H1 (cell line): ENCODE measurements at regions not wholly inside any gene's neighbourhood (a gene's known extent, or its start where the extent isn't known, plus 50 kb on each side); places are given as distances from the start of the nearest gene placed in this dataset.

Experiments
- CHD7 ChIP-seq: fragments of 300-600 bp; sonication (generic); IDR thresholded peaks from 2 replicates; pipeline ENCODE4 v1.7.1; 2012; ENCODE audit warnings: low read length, moderate library complexity, mild to moderate bottlenecking, inconsistent platforms; ENCODE audit not compliant: insufficient replicate concordance
- CREB1 ChIP-seq: IDR thresholded peaks from 2 replicates; pipeline ENCODE4 v1.6.1; 2012; ENCODE audit warnings: inconsistent platforms
- CTBP2 ChIP-seq: IDR thresholded peaks from 2 replicates; pipeline ENCODE4 v1.7.0; 2011; ENCODE audit warnings: borderline replicate concordance, mild to moderate bottlenecking, moderate library complexity, mixed read lengths, low read length; ENCODE audit not compliant: insufficient read depth, insufficient read length
- EP300 ChIP-seq, 2 experiments: IDR thresholded peaks; 1 replicate in 1 of 2; 2 replicates in 1 of 2; pipeline ENCODE4 v1.6.1; 2011 to 2012; ENCODE audit warnings: low read depth in 2 of 2, low read length in 2 of 2, mild to moderate bottlenecking in 2 of 2, borderline replicate concordance in 1 of 2, inconsistent platforms in 1 of 2, moderate library complexity in 1 of 2
- GABPA ChIP-seq: IDR thresholded peaks from 2 replicates; pipeline ENCODE4 v1.6.1; 2011; ENCODE audit warnings: mild to moderate bottlenecking, low read length, moderate library complexity, borderline replicate concordance; ENCODE audit not compliant: insufficient read depth
- KDM1A ChIP-seq: fragments of 200-600, 300-600 bp; sonication (generic); IDR thresholded peaks from 2 replicates; pipeline ENCODE4 v1.7.1; 2016; ENCODE audit warnings: mild to moderate bottlenecking, low read length, borderline replicate concordance
- POU5F1 ChIP-seq: IDR thresholded peaks from 2 replicates; pipeline ENCODE4 v1.6.1; 2011; ENCODE audit warnings: low read depth, mild to moderate bottlenecking, low read length, moderate library complexity
- SIN3A ChIP-seq, 2 experiments: IDR thresholded peaks in 1 of 2; conservative IDR thresholded peaks in 1 of 2; 2 replicates each; pipeline ENCODE4 v1.6.1; 2011 to 2012; ENCODE audit warnings: low read length in 2 of 2, improper control_type of control experiment in 1 of 2, low read depth in 1 of 2, mild to moderate bottlenecking in 1 of 2
- SP4 ChIP-seq: IDR thresholded peaks from 2 replicates; pipeline ENCODE4 v1.6.1; 2012; ENCODE audit warnings: low read length, inconsistent platforms
- SUZ12 ChIP-seq: fragments of 200-600 bp; sonication (generic); IDR thresholded peaks from 2 replicates; pipeline ENCODE4 v1.6.1; 2012; ENCODE audit warnings: mild to moderate bottlenecking, inconsistent platforms, low read length, moderate library complexity, mixed read lengths
- TF ChIP-seq, protein P1 (sequence below): IDR thresholded peaks from 2 replicates; pipeline ENCODE4 v1.6.1; 2012; ENCODE audit warnings: inconsistent platforms

DNA sequence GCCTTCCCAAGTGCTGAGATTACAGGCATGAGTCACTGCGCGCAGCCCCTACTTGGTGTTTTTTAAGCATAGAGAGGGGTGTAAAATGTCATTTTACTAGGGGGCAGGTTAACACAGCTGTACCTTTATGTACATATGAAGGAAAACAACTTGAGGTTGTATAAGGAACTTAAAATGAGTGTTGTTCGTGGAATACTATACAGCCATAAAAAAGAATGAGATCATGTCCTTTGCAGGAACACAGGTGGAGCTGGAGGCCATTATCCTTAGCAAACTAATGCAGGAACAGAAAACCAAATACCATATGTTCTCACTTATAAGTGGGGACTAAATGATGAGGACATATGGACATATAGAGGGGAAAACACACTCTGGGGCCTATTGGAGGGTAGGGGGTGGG lies 256.2 kb upstream of the C2CD4B start (continued):
- TF ChIP-seq CHD7 (no peak), CREB1 (no peak), SIN3A (conservative IDR thresholded peaks at IDR 0.05 in 1 of 2, IDR thresholded peaks at IDR 0.05 in 1 of 2; ENCODE audit: low read depth in 1 of 2, low read length in 2 of 2) (no peak), SUZ12 (no peak), GABPA (no peak), EP300 (IDR thresholded peaks at IDR 0.05; ENCODE audit: borderline replicate concordance in 1 of 2, low read depth in 2 of 2, low read length in 2 of 2) (no peak), CTBP2 (no peak), SP4 (no peak), KDM1A (no peak), POU5F1 (no peak)
- TF ChIP-seq, protein P1, sequence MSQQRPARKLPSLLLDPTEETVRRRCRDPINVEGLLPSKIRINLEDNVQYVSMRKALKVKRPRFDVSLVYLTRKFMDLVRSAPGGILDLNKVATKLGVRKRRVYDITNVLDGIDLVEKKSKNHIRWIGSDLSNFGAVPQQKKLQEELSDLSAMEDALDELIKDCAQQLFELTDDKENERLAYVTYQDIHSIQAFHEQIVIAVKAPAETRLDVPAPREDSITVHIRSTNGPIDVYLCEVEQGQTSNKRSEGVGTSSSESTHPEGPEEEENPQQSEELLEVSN, result no peak
